ENCODE measurements at regions not wholly inside any gene's neighbourhood (a gene's known extent, or its start where the extent isn't known, plus 50 kb on each side); places are given as distances from the start of the nearest gene placed in this dataset.

DNA sequence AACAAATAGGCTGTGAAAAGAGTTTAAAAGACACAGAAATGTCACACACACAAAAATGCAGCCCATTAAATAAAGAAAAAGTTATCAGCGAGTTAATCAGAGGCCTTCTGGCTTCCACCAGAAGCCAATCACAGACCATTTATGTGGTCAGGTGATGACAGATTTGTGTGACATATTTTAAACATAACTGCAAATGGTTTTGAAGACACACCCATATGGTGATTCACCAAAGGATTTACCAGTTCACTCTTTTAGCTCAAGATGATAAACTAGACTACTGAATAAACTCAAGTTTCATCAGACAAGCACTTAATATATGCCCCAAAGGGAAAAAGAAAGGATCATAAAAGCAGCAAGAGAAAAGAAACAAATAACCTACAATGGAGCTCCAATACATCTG, 181.2 kb downstream of the SPANXN4 start:
- Mint-ChIP-seq H3K36me3 (ENCODE audit: insufficient read depth, unreplicated experiment) (no peaks in the 10 kb centered on the region), H3K9me3 (ENCODE audit: low read depth, unreplicated experiment) (peaks cover 3% of the 10 kb centered on the region), H3K4me3 (ENCODE audit: low read depth, unreplicated experiment) (no peak overlapping the region), H3K27ac (ENCODE audit: unreplicated experiment) (no peak overlapping the region), H3K27me3 (ENCODE audit: unreplicated experiment) (no peaks in the 10 kb centered on the region), H3K4me1 (ENCODE audit: low read depth, unreplicated experiment) (no peaks in the 10 kb centered on the region)
- intact Hi-C loops (cut with micrococcal nuclease; ENCODE audit: unreplicated experiment): no loop called here
- TF ChIP-seq, protein P1, sequence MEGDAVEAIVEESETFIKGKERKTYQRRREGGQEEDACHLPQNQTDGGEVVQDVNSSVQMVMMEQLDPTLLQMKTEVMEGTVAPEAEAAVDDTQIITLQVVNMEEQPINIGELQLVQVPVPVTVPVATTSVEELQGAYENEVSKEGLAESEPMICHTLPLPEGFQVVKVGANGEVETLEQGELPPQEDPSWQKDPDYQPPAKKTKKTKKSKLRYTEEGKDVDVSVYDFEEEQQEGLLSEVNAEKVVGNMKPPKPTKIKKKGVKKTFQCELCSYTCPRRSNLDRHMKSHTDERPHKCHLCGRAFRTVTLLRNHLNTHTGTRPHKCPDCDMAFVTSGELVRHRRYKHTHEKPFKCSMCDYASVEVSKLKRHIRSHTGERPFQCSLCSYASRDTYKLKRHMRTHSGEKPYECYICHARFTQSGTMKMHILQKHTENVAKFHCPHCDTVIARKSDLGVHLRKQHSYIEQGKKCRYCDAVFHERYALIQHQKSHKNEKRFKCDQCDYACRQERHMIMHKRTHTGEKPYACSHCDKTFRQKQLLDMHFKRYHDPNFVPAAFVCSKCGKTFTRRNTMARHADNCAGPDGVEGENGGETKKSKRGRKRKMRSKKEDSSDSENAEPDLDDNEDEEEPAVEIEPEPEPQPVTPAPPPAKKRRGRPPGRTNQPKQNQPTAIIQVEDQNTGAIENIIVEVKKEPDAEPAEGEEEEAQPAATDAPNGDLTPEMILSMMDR (IDR thresholded peaks at IDR 0.05; ENCODE audit: unreplicated experiment): no peak
- DNase-seq: no peak
- CTCF ChIA-PET: no interaction called here
- BruUV-seq (replicated peaks): no TSS peak

DNA sequence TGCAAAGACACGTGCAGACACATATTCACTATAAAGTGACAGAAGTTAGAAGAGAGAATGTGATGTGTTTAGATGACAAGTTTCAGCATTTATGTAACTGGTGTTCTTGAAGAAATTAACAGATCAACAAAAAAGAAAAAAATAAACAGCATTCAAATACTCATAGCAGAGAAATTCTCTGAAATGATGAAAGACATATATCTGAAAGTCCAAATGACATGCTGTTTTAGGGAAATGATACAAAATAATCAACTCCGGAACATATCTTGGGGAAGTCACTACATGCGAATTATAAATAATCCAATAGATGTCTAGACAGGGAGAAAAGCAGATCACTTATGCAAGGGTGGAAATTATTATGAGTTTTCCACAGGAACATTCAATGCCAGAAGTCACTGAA, 146.0 kb downstream of the SPANXN4 start:
- BruUV-seq (replicated peaks): no TSS peak
- Mint-ChIP-seq H3K27me3 (ENCODE audit: unreplicated experiment) (no peaks in the 10 kb centered on the region), H3K4me3 (ENCODE audit: low read depth, unreplicated experiment) (no peak overlapping the region), H3K4me1 (ENCODE audit: low read depth, unreplicated experiment) (no peaks in the 10 kb centered on the region), H3K36me3 (ENCODE audit: insufficient read depth, unreplicated experiment) (no peaks in the 10 kb centered on the region), H3K27ac (ENCODE audit: unreplicated experiment) (no peak overlapping the region), H3K9me3 (ENCODE audit: low read depth, unreplicated experiment) (peaks cover 16% of the 10 kb centered on the region)
- CTCF ChIA-PET: no interaction called here
- intact Hi-C loops (cut with micrococcal nuclease; ENCODE audit: unreplicated experiment): no loop called here
- TF ChIP-seq, protein P1 (IDR thresholded peaks at IDR 0.05; ENCODE audit: unreplicated experiment): no peak
- DNase-seq: no peak

DNA sequence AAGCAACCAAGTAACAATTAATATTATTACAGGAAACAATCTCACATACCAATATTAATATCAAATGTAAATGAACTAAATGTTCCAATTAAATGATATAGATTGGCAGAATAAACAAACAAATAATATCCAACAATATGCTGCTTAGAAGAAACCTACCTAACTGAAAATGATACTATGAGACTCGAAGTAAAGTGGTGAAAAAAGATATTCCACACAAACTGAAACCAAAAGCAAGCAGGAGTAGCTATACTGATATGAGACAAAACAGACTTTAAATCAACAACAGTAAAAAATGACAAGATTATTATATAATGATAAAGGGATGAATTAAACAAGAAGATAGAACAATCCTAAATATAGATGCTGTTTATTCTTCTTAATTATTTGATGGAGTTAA, 140.1 kb downstream of the SPANXN4 start:
- TF ChIP-seq, protein P1 (IDR thresholded peaks at IDR 0.05; ENCODE audit: unreplicated experiment): no peak
- intact Hi-C loops (cut with micrococcal nuclease; ENCODE audit: unreplicated experiment): no loop called here
- CTCF ChIA-PET: no interaction called here
- Mint-ChIP-seq H3K9me3 (ENCODE audit: low read depth, unreplicated experiment) (peaks cover 14% of the 10 kb centered on the region), H3K27ac (ENCODE audit: unreplicated experiment) (no peak overlapping the region), H3K27me3 (ENCODE audit: unreplicated experiment) (no peaks in the 10 kb centered on the region), H3K36me3 (ENCODE audit: insufficient read depth, unreplicated experiment) (no peaks in the 10 kb centered on the region), H3K4me1 (ENCODE audit: low read depth, unreplicated experiment) (no peaks in the 10 kb centered on the region), H3K4me3 (ENCODE audit: low read depth, unreplicated experiment) (no peak overlapping the region)
- BruUV-seq (replicated peaks): no TSS peak
- DNase-seq: no peak

DNA sequence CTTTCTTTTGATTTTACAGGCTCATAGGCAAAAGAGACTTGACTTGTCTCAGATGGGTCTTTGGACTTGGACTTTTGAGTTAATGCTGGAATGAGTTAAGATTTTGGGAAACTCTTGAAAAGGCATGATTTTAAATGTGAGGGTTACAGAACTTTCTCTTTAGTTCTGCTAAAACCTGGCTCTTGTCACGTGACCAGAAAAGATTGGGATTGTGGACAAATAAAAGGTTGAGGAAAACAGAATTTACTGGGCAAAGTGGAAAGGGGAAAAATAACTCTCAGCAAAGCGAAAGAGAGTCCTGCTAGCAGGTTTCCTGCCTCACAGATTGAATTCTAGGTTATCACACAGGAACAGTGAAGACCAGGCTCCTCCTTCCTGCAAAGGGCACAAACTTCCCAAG, 114.0 kb downstream of the SPANXN4 start:
- no peaks in the 10 kb centered on the region for H3K36me3 Mint-ChIP-seq (ENCODE audit: insufficient read depth, unreplicated experiment)
- intact Hi-C loops (cut with micrococcal nuclease; ENCODE audit: unreplicated experiment): no loop called here
- TF ChIP-seq, protein P1 (IDR thresholded peaks at IDR 0.05; ENCODE audit: unreplicated experiment): no peak
- BruUV-seq (replicated peaks): no TSS peak
- no peak for DNase-seq
- H3K4me3 Mint-ChIP-seq (ENCODE audit: low read depth, unreplicated experiment): no peak overlapping the region
- H3K4me1 Mint-ChIP-seq (ENCODE audit: low read depth, unreplicated experiment): no peaks in the 10 kb centered on the region
- H3K9me3 Mint-ChIP-seq (ENCODE audit: low read depth, unreplicated experiment): no peaks in the 10 kb centered on the region
- CTCF ChIA-PET: no interaction called here
- H3K27ac Mint-ChIP-seq (ENCODE audit: unreplicated experiment): no peak overlapping the region
- H3K27me3 Mint-ChIP-seq (ENCODE audit: unreplicated experiment): no peaks in the 10 kb centered on the region

DNA sequence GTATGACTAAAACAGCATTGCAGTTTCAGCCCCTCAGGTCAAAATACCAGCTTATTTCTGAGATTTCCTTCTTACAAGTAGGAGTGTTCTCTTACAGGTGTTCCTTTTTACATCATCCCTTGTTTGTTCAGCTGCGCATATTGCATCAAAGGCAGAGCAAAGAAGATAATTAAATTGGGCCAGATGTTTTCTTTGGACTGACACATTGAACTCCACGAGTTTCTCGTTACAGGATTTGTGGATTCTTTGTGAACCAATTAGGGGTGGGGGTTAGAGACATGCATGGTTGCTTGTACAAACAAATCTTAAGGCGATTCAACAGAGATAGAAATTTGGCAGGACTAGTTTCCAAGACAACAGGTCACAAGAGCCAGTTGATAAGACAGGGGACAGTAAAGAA, 95.7 kb downstream of the SPANXN4 start:
- no TSS peak for BruUV-seq (replicated peaks)
- CTCF ChIA-PET: no interaction called here

More for the DNA sequence above, 95.7 kb downstream of the SPANXN4 start:
- H3K36me3 Mint-ChIP-seq (ENCODE audit: insufficient read depth, unreplicated experiment): no peaks in the 10 kb centered on the region
- intact Hi-C loops (cut with micrococcal nuclease; ENCODE audit: unreplicated experiment): no loop called here
- no peak overlapping the region for H3K27ac Mint-ChIP-seq (ENCODE audit: unreplicated experiment)
- DNase-seq: no peak
- no peaks in the 10 kb centered on the region for H3K27me3 Mint-ChIP-seq (ENCODE audit: unreplicated experiment)
- H3K4me1 Mint-ChIP-seq (ENCODE audit: low read depth, unreplicated experiment): no peaks in the 10 kb centered on the region
- H3K4me3 Mint-ChIP-seq (ENCODE audit: low read depth, unreplicated experiment): no peak overlapping the region
- TF ChIP-seq, protein P1 (IDR thresholded peaks at IDR 0.05; ENCODE audit: unreplicated experiment): no peak
- H3K9me3 Mint-ChIP-seq (ENCODE audit: low read depth, unreplicated experiment): peaks cover 2% of the 10 kb centered on the region

All from Calu3 (cell line).